Common myeloid progenitor, CD34-positive (primary cell): ENCODE measurements at regions not wholly inside any gene's neighbourhood (a gene's known extent, or its start where the extent isn't known, plus 50 kb on each side); places are given as distances from the start of the nearest gene placed in this dataset.

Source experiments
- CTCF ChIA-PET: fragments of 350-600 bp; sonication (Branson Sonifier 250); formaldehyde crosslinking; loops from one replicate; lab custom pipeline; 2021; ENCODE audit warnings: antibody characterized with exemption; lab: Charles Lee
- POLR2A ChIA-PET: fragments of 350-600 bp; sonication (Branson Sonifier 250); formaldehyde crosslinking; loops from one replicate; lab custom pipeline; 2021; ENCODE audit warnings: antibody characterized with exemption; lab: Charles Lee
- DNase-seq, 3 donors: peaks; one replicate each; pipeline versions ENCODE4 v3.0.0 to v3.0.0-alpha.2; 2013
- H3K27ac ChIP-seq, 2 experiments: 1 replicate in 1 of 2; 2 replicates in 1 of 2; pipeline ENCODE4 v1.7.0; 2013; ENCODE audit warnings: inconsistent platforms in 2 of 2, low read length in 2 of 2, mild to moderate bottlenecking in 2 of 2, low read depth in 1 of 2, moderate library complexity in 1 of 2; ENCODE audit not compliant: severe bottlenecking in 2 of 2, insufficient read depth in 1 of 2, poor library complexity in 1 of 2
- H3K27me3 ChIP-seq, 5 experiments: replicated peaks in 2 of 5; 1 replicate in 3 of 5; 2 replicates in 2 of 5; pipeline versions ENCODE4 v1.6.1 to v1.7.0; 2013; ENCODE audit warnings: low read length in 4 of 5, mild to moderate bottlenecking in 2 of 5, moderate library complexity in 2 of 5, inconsistent platforms in 1 of 5; ENCODE audit not compliant: insufficient read depth in 5 of 5, control insufficient read depth in 4 of 5
- H3K36me3 ChIP-seq, 4 experiments: 1 replicate in 2 of 4; 2 replicates in 2 of 4; pipeline versions ENCODE4 v1.6.1 to v1.7.0; 2013; ENCODE audit warnings: low read length in 3 of 4, control low read depth in 1 of 4, mild to moderate bottlenecking in 1 of 4; ENCODE audit not compliant: control insufficient read depth in 4 of 4, insufficient read depth in 4 of 4
- H3K4me1 ChIP-seq, 4 experiments: 1 replicate in 3 of 4; 2 replicates in 1 of 4; pipeline versions ENCODE4 v1.6.1 to v1.7.1; 2013; ENCODE audit warnings: low read length in 3 of 4, mild to moderate bottlenecking in 3 of 4, control low read depth in 1 of 4, inconsistent platforms in 1 of 4, moderate library complexity in 1 of 4; ENCODE audit not compliant: control insufficient read depth in 4 of 4, insufficient read depth in 4 of 4; ENCODE audit errors: control extremely low read depth in 1 of 4
- H3K4me3 ChIP-seq, 7 experiments: 1 replicate in 4 of 7; 2 replicates in 3 of 7; pipeline versions ENCODE4 v1.5.1 to v1.7.0; 2013; ENCODE audit warnings: mild to moderate bottlenecking in 7 of 7, low read length in 6 of 7, moderate library complexity in 6 of 7, inconsistent platforms in 2 of 7, low read depth in 2 of 7, control low read depth in 1 of 7; ENCODE audit not compliant: insufficient read depth in 4 of 7, control insufficient read depth in 1 of 7; ENCODE audit errors: extremely low read depth in 1 of 7
- H3K9me3 ChIP-seq, 5 experiments: 1 replicate in 4 of 5; 2 replicates in 1 of 5; pipeline versions ENCODE4 v1.6.1 to v1.7.1; 2013; ENCODE audit warnings: low read length in 4 of 5, mild to moderate bottlenecking in 2 of 5, inconsistent platforms in 1 of 5, low read depth in 1 of 5, moderate library complexity in 1 of 5; ENCODE audit not compliant: control insufficient read depth in 4 of 5, insufficient read depth in 2 of 5; ENCODE audit errors: control extremely low read depth in 1 of 5
- WGBS: methylation state at CpG from one replicate; pipeline ENCODE4 v1.1.5; 2013; ENCODE audit not compliant: insufficient coverage; 5-methylcytosine and 5-hydroxymethylcytosine counted together

GRCh38 chr9:13331320-13331719 is 51.8 kb upstream of the MPDZ start:
- ChIA-PET POLR2A (no interaction called here), CTCF (no interaction called here)
- Histone ChIP-seq H3K36me3 (no peaks in the 10 kb centered on the region), H3K4me1 (no peaks in the 10 kb centered on the region), H3K9me3 (no peaks in the 10 kb centered on the region), H3K27ac (no peak overlapping the region), H3K27me3 (no peaks in the 10 kb centered on the region), H3K4me3 (no peak overlapping the region)
- DNase-seq, result no peak
- WGBS, result no CpG with 5 or more reads among the region's 3 CpGs

- no peaks in the 10 kb centered on the region for H3K4me1 ChIP-seq
- H3K36me3 ChIP-seq, result no peaks in the 10 kb centered on the region
- no peaks in the 10 kb centered on the region for H3K9me3 ChIP-seq
- no peak for DNase-seq
- ChIA-PET CTCF (no interaction called here), POLR2A (no interaction called here)
- no peak overlapping the region for H3K4me3 ChIP-seq
- no peak overlapping the region for H3K27ac ChIP-seq
- 82% methylated on average over 1 of the region's 1 CpG for WGBS
- H3K27me3 ChIP-seq, result no peaks in the 10 kb centered on the region
Measured at GRCh38 chr9:13330396-13331004, 51.0 kb upstream of the MPDZ start.
